CD4-positive, alpha-beta T cell treated with Interferon alpha-2 for 1 hour (primary cell): ENCODE measurements at regions not wholly inside any gene's neighbourhood (a gene's known extent, or its start where the extent isn't known, plus 50 kb on each side); places are given as distances from the start of the nearest gene placed in this dataset.
"Not testable (repeated sequence)": the region's sequence is repeated elsewhere in the genome, so short reads cannot be mapped to it uniquely, and the experiment has no call there.

Source experiments
- DNase-seq, 2 donors: peaks; one replicate each; pipeline ENCODE4 v3.0.0-alpha.2; 2020 to 2022

GRCh38 chr9:22855980-22856379 lies 409.4 kb downstream of the DMRTA1 start:
- DNase-seq = no peak

GRCh38 chr9:22857316-22857715 lies 410.7 kb downstream of the DMRTA1 start:
- DNase-seq = no peak

- DNase-seq = no peak
Observed at GRCh38 chr9:22863106-22863505, 416.5 kb downstream of the DMRTA1 start.

- no peak for DNase-seq
Observed at GRCh38 chr9:22863736-22864135, 417.1 kb downstream of the DMRTA1 start.

GRCh38 chr9:22893196-22893843 lies 446.7 kb downstream of the DMRTA1 start:
- no peak for DNase-seq

- DNase-seq = no peak
Observed at GRCh38 chr9:22898591-22898990, 452.0 kb downstream of the DMRTA1 start.

- no peak for DNase-seq
Observed at GRCh38 chr9:22911632-22912031, 465.0 kb downstream of the DMRTA1 start.

- DNase-seq = no peak
Observed at GRCh38 chr9:22913026-22913425, 466.4 kb downstream of the DMRTA1 start.

GRCh38 chr9:22913518-22913917 lies 466.9 kb downstream of the DMRTA1 start:
- DNase-seq = no peak

- DNase-seq = no peak
Observed at GRCh38 chr9:22916148-22916547, 469.5 kb downstream of the DMRTA1 start.

GRCh38 chr9:22919423-22919822 lies 472.8 kb downstream of the DMRTA1 start:
- no peak for DNase-seq

- no peak for DNase-seq
Observed at GRCh38 chr9:22921742-22922141, 475.1 kb downstream of the DMRTA1 start.

GRCh38 chr9:22922222-22922621 lies 475.6 kb downstream of the DMRTA1 start:
- DNase-seq = no peak

GRCh38 chr9:22954550-22954949 lies 507.9 kb downstream of the DMRTA1 start:
- no peak for DNase-seq

GRCh38 chr9:22954964-22955363 lies 508.3 kb downstream of the DMRTA1 start:
- DNase-seq = no peak

- DNase-seq = no peak
Observed at GRCh38 chr9:22969350-22969979, 522.8 kb downstream of the DMRTA1 start.

GRCh38 chr9:22970434-22970975 lies 523.9 kb downstream of the DMRTA1 start:
- no peak for DNase-seq

- no peak for DNase-seq
Observed at GRCh38 chr9:22975951-22976350, 529.3 kb downstream of the DMRTA1 start.

- no peak for DNase-seq
Observed at GRCh38 chr9:22976454-22976853, 529.8 kb downstream of the DMRTA1 start.

- DNase-seq = not testable (repeated sequence)
Observed at GRCh38 chr9:22980429-22980828, 533.8 kb downstream of the DMRTA1 start.

GRCh38 chr9:22986556-22986955 lies 539.9 kb downstream of the DMRTA1 start:
- DNase-seq = no peak

GRCh38 chr9:22990349-22990748 lies 543.7 kb downstream of the DMRTA1 start:
- DNase-seq = no peak

- DNase-seq = no peak
Observed at GRCh38 chr9:22992780-22993179, 546.2 kb downstream of the DMRTA1 start.

- DNase-seq = no peak
Observed at GRCh38 chr9:22997923-22998322, 551.3 kb downstream of the DMRTA1 start.

- DNase-seq = no peak
Observed at GRCh38 chr9:23005156-23005555, 558.5 kb downstream of the DMRTA1 start.
